ENCODE measurements at regions not wholly inside any gene's neighbourhood (a gene's known extent, or its start where the extent isn't known, plus 50 kb on each side); places are given as distances from the start of the nearest gene placed in this dataset.
"Not testable (repeated sequence)": the region's sequence is repeated elsewhere in the genome, so short reads cannot be mapped to it uniquely, and the experiment has no call there.

GRCh38 chr6:139967497-139967896, 593.0 kb upstream of the CITED2 start:
- no peak for DNase-seq

GRCh38 chr6:139965393-139965792, 590.9 kb upstream of the CITED2 start:
- peak; percentile 55 to 60 for DNase-seq

GRCh38 chr6:139964737-139965136, 590.3 kb upstream of the CITED2 start:
- DNase-seq = no peak

- DNase-seq = no peak
Measured at GRCh38 chr6:139962654-139963347, 588.4 kb upstream of the CITED2 start.

GRCh38 chr6:139961190-139961589, 586.7 kb upstream of the CITED2 start:
- DNase-seq = no peak

- no peak for DNase-seq
Measured at GRCh38 chr6:139960671-139961070, 586.2 kb upstream of the CITED2 start.

- no peak for DNase-seq
Measured at GRCh38 chr6:139955366-139956155, 581.1 kb upstream of the CITED2 start.

GRCh38 chr6:139954463-139955071, 580.1 kb upstream of the CITED2 start:
- no peak for DNase-seq

- DNase-seq = not testable (repeated sequence)
Measured at GRCh38 chr6:139953780-139954179, 579.3 kb upstream of the CITED2 start.

GRCh38 chr6:139951172-139951571, 576.7 kb upstream of the CITED2 start:
- no peak for DNase-seq

GRCh38 chr6:139944976-139945375, 570.5 kb upstream of the CITED2 start:
- DNase-seq = no peak

- DNase-seq = no peak
Measured at GRCh38 chr6:139944131-139944530, 569.7 kb upstream of the CITED2 start.

- DNase-seq = no peak
Measured at GRCh38 chr6:139943391-139943790, 568.9 kb upstream of the CITED2 start.

GRCh38 chr6:139942331-139942730, 567.9 kb upstream of the CITED2 start:
- no peak for DNase-seq

GRCh38 chr6:139941826-139942225, 567.4 kb upstream of the CITED2 start:
- DNase-seq = no peak

GRCh38 chr6:139940741-139941729, 566.6 kb upstream of the CITED2 start:
- DNase-seq = no peak

- DNase-seq = no peak
Measured at GRCh38 chr6:139939189-139939979, 564.9 kb upstream of the CITED2 start.

GRCh38 chr6:139932671-139933070, 558.2 kb upstream of the CITED2 start:
- no peak for DNase-seq

GRCh38 chr6:139931747-139932146, 557.3 kb upstream of the CITED2 start:
- DNase-seq = no peak

GRCh38 chr6:139927742-139928305, 553.4 kb upstream of the CITED2 start:
- DNase-seq = no peak
